Central memory CD4-positive, alpha-beta T cell (primary cell): ENCODE measurements at regions not wholly inside any gene's neighbourhood (a gene's known extent, or its start where the extent isn't known, plus 50 kb on each side); places are given as distances from the start of the nearest gene placed in this dataset.

Source experiments
- DNase-seq: peaks from one replicate; pipeline ENCODE4 v3.0.0; 2022

DNA sequence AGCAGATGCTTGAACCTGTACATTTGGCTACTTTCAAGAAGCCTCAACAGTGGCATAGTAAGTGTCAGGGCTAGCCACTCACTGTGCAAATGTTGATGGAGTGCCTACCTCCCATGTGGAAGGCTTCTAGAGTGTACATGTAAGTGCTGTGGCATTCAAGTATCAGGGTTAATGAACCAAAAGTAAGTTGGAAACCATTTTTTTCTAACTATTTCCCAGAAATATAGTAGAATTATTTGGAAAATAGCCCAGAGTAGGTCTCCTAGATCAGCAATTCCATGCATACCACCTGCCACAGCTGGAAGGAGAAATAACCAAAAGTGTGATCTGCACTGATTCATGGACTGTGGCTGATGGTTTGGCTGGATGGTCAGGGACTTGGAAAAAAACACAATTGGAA, 53.3 kb downstream of the FOXD1 start:
- no peak for DNase-seq

DNA sequence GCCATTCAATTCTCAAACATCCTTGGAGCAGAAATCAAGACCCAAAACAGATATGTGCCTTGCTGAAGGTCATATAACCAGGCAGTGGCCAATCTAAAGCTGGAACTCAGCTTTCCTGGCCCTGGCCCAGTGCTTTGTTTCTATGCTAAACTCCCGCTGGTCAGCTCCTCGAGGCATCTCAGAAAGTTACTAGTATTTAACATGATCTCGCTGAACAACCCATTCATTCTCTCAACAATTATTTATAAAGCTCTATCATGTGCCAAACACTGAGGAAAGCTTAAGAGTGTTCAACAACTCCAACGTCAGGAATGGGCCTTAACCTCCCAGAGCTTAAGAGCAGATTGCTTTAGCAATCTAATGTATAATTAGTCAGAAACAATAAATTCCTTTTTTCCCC, 54.0 kb downstream of the FOXD1 start:
- no peak for DNase-seq

- DNase-seq: no peak
Observed at GRCh38 chr5:73393611-73394489, 54.7 kb downstream of the FOXD1 start.

DNA sequence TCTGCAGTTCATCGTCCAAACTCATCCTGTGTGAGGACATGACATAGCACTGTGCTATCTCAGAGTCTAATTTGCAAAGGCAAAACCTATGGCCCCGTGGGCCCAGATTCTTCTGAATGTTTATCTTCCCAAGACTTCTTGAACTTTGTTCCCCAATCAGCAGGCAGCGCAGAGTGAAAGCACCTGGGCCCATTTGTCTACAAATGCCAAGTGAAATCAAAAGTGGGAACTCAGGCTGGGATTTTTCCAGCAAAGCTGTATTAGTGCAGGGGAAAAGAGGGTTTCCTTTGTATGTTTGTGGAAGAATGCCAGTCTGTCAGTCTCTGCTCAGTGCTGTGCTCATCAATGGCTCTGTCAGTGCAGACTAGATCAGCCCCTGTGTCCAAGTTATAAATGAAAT, 55.8 kb downstream of the FOXD1 start:
- no peak for DNase-seq

DNA sequence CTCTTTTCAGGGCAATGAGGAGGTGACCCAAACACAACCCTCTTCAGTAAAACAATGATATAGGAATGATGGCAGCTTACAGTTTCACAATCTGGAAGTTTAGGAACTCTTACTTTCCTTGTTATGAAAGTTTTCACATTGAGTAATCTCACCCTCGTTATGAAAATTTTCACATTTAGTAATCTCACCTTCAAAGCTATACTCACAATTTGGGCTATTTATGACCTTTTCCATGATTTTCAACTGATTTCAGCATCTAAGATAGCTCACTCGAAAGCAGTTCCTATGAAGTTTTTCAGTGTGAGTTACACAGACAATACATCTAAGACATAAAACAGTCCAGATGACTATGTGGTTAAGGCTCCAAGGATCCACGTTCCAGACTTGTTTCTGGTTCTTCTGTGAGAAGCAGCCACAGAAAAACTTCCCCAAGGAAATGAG, 57.1 kb downstream of the FOXD1 start:
- no peak for DNase-seq

DNA sequence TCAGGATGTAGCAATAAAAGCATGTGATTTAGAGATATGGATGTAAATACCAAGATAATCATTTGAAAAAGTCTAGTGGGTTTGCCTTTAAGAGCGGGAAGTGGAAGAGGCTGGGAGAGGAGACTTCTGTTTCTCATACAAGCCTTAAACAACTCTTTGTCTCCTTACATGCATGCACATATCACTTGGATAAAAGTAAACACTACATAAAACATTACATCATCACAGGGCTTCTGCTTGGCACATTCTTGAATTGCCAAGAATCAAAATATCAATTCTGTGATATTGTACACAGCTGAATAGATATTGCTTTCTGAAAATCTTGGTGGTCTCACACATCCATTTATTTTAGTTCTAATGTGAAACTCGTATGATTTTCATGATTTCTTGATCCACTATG, 57.6 kb downstream of the FOXD1 start:
- DNase-seq: no peak

DNA sequence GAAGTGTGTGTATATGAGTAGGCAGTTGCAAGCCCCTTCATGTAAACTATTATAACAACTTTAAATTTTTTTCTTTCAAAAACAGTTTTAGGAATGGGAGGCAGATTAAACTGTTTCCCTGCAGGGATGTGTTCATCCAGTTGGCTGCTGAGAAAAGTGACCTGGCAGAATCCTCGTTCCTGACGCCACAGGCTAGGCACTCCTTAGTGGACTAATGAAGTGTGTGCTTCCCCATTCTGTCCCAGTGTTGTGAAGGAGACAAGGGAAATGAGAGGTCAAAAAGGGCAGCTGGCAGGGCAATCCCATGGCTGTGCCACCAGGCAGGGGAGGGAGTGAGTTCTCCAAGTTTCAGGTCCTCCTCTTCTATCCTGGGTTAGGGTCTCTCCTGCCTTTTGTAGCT, 59.8 kb downstream of the FOXD1 start:
- DNase-seq: no peak

- no peak for DNase-seq
Observed at GRCh38 chr5:73388306-73388684, 60.3 kb downstream of the FOXD1 start.

- DNase-seq: peak; percentile 82
Observed at GRCh38 chr5:73387601-73388305, 60.8 kb downstream of the FOXD1 start.

DNA sequence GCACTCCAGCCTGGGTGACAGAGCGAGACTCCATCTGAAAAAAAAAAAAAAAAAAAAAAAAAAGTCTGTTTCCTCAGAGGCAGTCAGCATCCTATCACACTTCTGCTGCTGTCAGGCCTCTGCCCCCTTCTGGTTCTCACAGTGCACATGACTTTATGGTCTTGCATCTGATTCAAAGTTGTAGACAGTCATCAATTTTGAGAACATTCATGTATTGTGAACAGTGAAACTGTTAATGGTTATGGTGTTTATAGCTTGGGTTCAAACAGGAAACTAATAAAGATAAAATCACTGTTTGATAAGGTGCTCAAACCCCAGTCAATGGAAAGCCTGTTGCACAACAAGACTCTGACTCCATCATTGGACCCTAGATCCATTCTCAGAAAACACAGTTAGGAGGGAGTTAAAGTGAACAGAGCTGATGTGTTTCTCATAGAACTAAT, 61.4 kb downstream of the FOXD1 start:
- DNase-seq: no peak

GRCh38 chr5:73384861-73385260, 63.7 kb downstream of the FOXD1 start:
- DNase-seq: no peak

DNA sequence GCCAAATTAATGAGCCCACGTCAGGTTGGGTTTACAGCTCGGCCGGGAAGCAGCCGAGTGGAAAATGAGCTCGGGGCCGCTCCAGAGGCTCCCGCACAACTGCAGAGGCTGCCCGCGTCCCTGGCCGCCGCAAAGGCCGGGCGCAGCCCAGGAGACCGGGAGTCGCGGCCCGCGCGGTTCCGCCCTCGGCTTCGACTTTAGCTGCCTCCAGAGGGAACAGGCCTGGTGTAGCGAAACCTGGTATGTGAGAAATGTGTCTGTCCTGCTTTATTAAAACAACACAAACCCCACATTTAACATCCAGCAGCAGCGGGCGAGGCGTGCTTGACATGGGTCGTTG, 66.2 kb downstream of the FOXD1 start:
- no peak for DNase-seq

- DNase-seq: no peak
Observed at GRCh38 chr5:73381590-73382400, 66.8 kb downstream of the FOXD1 start.

GRCh38 chr5:73380710-73381589, 67.6 kb downstream of the FOXD1 start:
- DNase-seq: no peak

DNA sequence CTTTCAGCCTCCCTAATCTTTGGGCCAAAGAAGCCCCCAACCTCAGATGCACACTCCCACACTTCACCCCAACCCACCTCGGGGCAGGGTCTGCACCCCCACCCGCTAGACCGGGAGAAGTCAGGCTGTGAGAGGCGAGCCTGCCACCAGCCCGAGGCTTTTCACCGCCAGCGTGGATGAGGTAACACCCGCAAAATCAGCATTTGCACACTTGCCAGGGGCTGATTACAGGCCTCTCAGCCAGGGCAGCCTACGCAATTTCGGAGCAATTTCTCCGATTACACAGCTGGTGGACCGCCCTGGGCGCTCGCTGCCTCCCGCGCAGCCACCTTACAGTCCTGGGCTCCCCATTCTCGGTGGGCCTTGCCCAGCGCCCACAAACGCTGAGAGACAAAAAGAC, 68.5 kb downstream of the FOXD1 start:
- DNase-seq: no peak

DNA sequence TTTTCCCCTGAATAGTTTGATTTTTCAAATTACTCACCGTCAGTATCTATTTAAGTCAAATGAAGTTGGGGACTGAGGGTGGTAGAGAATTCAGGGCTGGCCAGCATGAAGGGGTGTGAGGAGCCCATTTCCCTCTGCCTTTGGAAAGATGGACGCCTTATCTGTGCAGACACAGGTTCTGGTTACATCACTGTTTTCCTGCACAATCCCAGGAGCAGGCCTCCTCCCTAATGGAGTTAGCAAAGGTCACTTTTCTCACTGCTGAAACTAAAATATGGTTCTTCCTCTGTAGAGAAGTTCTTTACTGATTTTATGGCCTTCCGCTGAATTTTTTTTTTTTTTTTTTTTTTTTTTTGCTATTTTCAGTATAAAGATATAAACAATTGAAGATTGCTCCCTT, 69.1 kb downstream of the FOXD1 start:
- DNase-seq: no peak

DNA sequence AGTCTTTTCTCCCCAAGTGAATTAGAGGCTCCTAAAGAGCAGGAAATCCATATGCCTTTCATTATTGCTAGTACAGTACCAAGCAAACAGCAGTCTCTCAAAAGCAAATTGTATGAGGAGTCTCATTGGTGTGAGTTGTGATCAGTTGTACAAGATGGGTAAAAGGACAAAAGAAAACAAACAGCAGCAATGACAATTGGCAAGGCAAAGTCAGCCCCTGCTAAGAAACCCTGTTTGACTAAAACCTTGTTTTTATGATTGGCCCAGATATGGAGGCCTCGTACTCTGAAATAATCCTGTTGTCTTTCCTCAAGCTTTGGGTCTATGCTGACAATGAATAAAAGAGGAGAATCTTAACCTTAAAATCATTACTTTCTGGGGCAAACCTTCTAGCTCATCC, 69.8 kb downstream of the FOXD1 start:
- DNase-seq: no peak

DNA sequence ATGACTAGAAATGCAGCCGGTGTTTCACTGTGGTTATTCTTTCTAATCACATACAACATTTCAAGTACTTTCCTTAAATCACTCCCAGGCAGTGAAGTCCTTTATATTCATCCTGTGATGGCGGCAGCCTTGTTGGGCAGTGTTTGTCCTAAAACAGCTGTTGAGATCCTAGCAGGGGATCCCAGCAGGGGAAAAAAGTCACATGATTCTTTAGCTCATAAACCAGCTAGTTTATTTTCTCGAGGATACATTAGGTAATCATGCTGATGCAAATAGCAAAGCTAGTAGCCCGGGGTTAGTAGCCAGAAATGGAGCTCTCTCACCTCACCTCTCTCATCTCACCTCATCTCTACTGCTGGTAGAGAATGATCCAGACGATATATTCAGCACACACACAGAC, 70.5 kb downstream of the FOXD1 start:
- no peak for DNase-seq

- no peak for DNase-seq
Observed at GRCh38 chr5:73376618-73377170, 71.9 kb downstream of the FOXD1 start.

GRCh38 chr5:73375949-73376348, 72.6 kb downstream of the FOXD1 start:
- DNase-seq: no peak

- no peak for DNase-seq
Observed at GRCh38 chr5:73375191-73375545, 73.4 kb downstream of the FOXD1 start.

DNA sequence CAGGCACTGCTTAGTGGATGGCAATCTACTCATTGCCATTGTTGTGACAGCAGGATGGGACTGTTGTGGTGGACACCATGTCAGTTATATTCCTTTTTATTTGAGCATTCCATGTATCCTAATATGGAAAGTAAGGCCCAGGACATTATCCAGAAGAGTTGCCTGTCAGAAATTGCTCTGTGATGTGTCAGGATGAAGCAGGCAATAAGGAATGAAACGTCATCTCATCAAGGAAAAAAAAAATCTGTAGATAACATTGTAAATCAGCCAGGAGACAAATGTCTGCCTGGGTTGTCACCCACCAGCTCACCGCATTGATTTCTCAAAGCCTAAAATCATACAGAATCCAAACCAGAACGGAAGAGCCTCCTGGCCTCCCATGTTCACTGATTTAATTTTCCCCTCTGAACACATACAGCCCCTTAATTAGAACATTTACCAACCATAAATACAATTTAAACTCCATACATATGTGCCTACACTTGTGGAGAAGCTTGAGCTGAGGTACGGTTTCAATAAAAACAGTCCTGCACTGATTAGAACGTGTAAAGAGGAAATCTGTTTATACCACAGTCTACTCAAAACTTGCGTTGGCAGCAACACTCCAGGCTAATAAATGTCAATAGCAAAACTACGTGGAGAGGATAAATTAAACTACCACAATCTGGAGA, 73.9 kb downstream of the FOXD1 start:
- no peak for DNase-seq
